Endodermal cell (in vitro differentiated cells): ENCODE measurements at regions not wholly inside any gene's neighbourhood (a gene's known extent, or its start where the extent isn't known, plus 50 kb on each side); places are given as distances from the start of the nearest gene placed in this dataset.
"Not testable (repeated sequence)": the region's sequence is repeated elsewhere in the genome, so short reads cannot be mapped to it uniquely, and the experiment has no call there.

Source experiments
- DNase-seq: peaks from one replicate; pipeline ENCODE4 v3.0.0-alpha.2; 2017
- H3K27ac ChIP-seq: 2 replicates; pipeline ENCODE4 v1.5.1; 2013; ENCODE audit warnings: mild to moderate bottlenecking, low read depth, low read length, moderate library complexity
- H3K27me3 ChIP-seq: 2 replicates; pipeline ENCODE4 v1.6.1; 2013; ENCODE audit warnings: mild to moderate bottlenecking, low read length, moderate library complexity; ENCODE audit not compliant: insufficient read depth, control insufficient read depth, poor library complexity, severe bottlenecking
- H3K36me3 ChIP-seq: 2 replicates; pipeline ENCODE4 v1.7.0; 2013; ENCODE audit warnings: mild to moderate bottlenecking, low read length, moderate library complexity; ENCODE audit not compliant: control insufficient read depth, insufficient read depth
- H3K4me1 ChIP-seq: one replicate; pipeline ENCODE4 v1.7.0; 2013; ENCODE audit warnings: low read length; ENCODE audit not compliant: control insufficient read depth, insufficient read depth
- H3K4me3 ChIP-seq: 2 replicates; pipeline ENCODE4 v1.5.1; 2013; ENCODE audit warnings: mild to moderate bottlenecking, low read length, moderate library complexity
- H3K9ac ChIP-seq: 2 replicates; pipeline ENCODE4 v1.6.1; 2013; ENCODE audit warnings: mild to moderate bottlenecking, low read length, moderate library complexity; ENCODE audit not compliant: poor library complexity, severe bottlenecking; ENCODE audit errors: extremely low read depth
- H3K9me3 ChIP-seq: 2 replicates; pipeline ENCODE4 v1.6.1; 2013; ENCODE audit warnings: mild to moderate bottlenecking, low read length, moderate library complexity; ENCODE audit not compliant: control insufficient read depth
- H3K27ac Mint-ChIP-seq: 2 replicates; pipeline ENCODE4 v1.8.0; 2020; ENCODE audit warnings: mixed read lengths
- H3K27me3 Mint-ChIP-seq: 2 replicates; pipeline ENCODE4 v1.8.0; 2021; ENCODE audit warnings: mild to moderate bottlenecking, mixed read lengths; ENCODE audit not compliant: insufficient read depth
- H3K36me3 Mint-ChIP-seq: 2 replicates; pipeline ENCODE4 v1.8.0; 2020; ENCODE audit warnings: low read depth, mixed read lengths
- H3K4me1 Mint-ChIP-seq: 2 replicates; pipeline ENCODE4 v1.8.0; 2020; ENCODE audit warnings: mixed read lengths
- H3K4me3 Mint-ChIP-seq: 2 replicates; pipeline ENCODE4 v1.8.0; 2020; ENCODE audit warnings: mild to moderate bottlenecking, moderate library complexity, mixed read lengths
- H3K9me3 Mint-ChIP-seq: 2 replicates; pipeline ENCODE4 v1.8.0; 2020; ENCODE audit warnings: mild to moderate bottlenecking, mixed read lengths
- WGBS, 2 experiments: methylation state at CpG; one replicate each; pipeline versions ENCODE4 v1.1.5 to v1.1.7; 2013; ENCODE audit warnings: missing lambda C conversion rate in 2 of 2, mixed read lengths in 1 of 2; ENCODE audit not compliant: insufficient coverage in 1 of 2, insufficient read length in 1 of 2; 5-methylcytosine and 5-hydroxymethylcytosine counted together
- TF ChIP-seq, protein P1 (sequence below): fragments of 200-600 bp; sonication (generic); conservative IDR thresholded peaks from 2 replicates; pipeline ENCODE4 v1.5.0; 2021; ENCODE audit warnings: antibody characterized with exemption, mild to moderate bottlenecking

DNA sequence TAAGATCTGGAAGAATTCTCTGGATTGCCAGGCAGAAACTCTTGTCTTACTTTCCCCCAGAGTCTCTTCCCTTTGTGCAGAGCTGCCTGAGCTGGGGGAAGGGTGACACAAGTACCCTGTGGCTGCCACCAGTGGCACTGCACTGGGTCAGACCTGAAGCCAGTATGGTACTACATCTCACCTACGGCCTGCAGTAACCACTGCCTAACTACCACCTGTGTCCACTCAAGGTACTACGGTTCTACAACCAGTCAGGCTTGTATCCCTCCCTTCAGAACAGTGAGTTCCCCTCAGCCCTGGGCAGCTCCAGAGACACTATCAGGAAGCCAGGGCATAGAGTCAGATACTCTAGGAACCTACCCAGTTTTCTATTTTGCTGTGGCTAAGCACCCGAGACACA, 212.0 kb upstream of the POU5F2 start:
- Mint-ChIP-seq H3K36me3 (peaks cover 3% of the 10 kb centered on the region), H3K9me3 (no peaks in the 10 kb centered on the region), H3K27me3 (no peaks in the 10 kb centered on the region), H3K27ac (no peak overlapping the region), H3K4me1 (peaks cover 15% of the 10 kb centered on the region), H3K4me3 (no peak overlapping the region)
- no peak overlapping the region for H3K4me3 ChIP-seq
- H3K27ac ChIP-seq: no peak overlapping the region
- no peaks in the 10 kb centered on the region for H3K4me1 ChIP-seq
- no peaks in the 10 kb centered on the region for H3K27me3 ChIP-seq
- H3K9me3 ChIP-seq: no peaks in the 10 kb centered on the region
- no peak overlapping the region for H3K9ac ChIP-seq
- WGBS, 2 experiments: 93 to 100% methylated on average over 1 to 3 of the region's 3 CpGs
- TF ChIP-seq, protein P1, sequence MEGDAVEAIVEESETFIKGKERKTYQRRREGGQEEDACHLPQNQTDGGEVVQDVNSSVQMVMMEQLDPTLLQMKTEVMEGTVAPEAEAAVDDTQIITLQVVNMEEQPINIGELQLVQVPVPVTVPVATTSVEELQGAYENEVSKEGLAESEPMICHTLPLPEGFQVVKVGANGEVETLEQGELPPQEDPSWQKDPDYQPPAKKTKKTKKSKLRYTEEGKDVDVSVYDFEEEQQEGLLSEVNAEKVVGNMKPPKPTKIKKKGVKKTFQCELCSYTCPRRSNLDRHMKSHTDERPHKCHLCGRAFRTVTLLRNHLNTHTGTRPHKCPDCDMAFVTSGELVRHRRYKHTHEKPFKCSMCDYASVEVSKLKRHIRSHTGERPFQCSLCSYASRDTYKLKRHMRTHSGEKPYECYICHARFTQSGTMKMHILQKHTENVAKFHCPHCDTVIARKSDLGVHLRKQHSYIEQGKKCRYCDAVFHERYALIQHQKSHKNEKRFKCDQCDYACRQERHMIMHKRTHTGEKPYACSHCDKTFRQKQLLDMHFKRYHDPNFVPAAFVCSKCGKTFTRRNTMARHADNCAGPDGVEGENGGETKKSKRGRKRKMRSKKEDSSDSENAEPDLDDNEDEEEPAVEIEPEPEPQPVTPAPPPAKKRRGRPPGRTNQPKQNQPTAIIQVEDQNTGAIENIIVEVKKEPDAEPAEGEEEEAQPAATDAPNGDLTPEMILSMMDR: peak; percentile 41
- DNase-seq: no peak
- no peaks in the 10 kb centered on the region for H3K36me3 ChIP-seq

DNA sequence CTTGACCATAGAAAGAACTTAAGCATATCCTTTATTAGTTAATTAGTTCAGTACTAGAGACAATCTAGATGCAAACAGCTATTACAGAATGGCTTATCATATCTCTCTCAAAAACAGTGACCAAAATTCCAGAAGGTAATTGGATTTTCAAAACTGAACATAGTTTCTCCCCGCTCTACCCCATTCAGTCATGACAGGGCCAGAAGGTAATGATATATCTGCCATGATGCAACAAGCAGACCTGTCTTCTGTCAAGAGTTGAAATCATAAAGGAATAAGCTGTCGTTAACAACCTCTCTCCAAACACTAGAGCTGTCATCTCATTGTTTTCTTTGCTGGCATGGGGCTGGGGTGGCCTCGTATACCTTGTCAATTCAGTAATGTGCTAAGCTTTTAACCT, 200.5 kb upstream of the POU5F2 start:
- H3K27ac ChIP-seq: no peak overlapping the region
- H3K27me3 Mint-ChIP-seq: no peaks in the 10 kb centered on the region
- no peaks in the 10 kb centered on the region for H3K36me3 Mint-ChIP-seq
- no peak overlapping the region for H3K27ac Mint-ChIP-seq
- WGBS, 2 experiments: 61 to 62% methylated on average over 2 to 3 of the region's 3 CpGs
- peaks cover 4% of the 10 kb centered on the region for H3K4me1 Mint-ChIP-seq
- H3K4me3 ChIP-seq: no peak overlapping the region
- H3K9ac ChIP-seq: no peak overlapping the region
- TF ChIP-seq, protein P1: no peak
- H3K27me3 ChIP-seq: no peaks in the 10 kb centered on the region
- no peaks in the 10 kb centered on the region for H3K36me3 ChIP-seq
- no peak overlapping the region for H3K4me3 Mint-ChIP-seq
- H3K9me3 Mint-ChIP-seq: no peaks in the 10 kb centered on the region
- H3K4me1 ChIP-seq: no peaks in the 10 kb centered on the region
- no peak for DNase-seq
- no peaks in the 10 kb centered on the region for H3K9me3 ChIP-seq

DNA sequence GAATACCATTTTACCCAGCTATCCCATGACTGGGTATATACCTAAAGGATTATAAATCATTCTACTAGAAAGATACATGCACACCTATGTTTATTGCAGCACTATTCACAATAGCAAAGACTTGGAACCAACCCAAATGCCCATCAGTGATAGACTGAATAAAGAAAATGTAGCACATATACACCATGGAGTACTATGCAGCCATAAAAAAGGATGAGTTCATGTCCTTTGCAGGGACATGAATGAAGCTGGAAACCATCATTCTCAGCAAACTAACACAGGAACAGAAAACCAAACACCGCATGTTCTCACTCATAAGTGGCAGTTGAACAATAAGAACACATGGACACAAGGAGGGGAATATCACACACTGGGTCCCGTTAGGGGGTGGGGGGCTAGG, 191.9 kb upstream of the POU5F2 start:
- H3K27me3 ChIP-seq, H3K4me3 Mint-ChIP-seq, H3K4me1 Mint-ChIP-seq, H3K36me3 ChIP-seq, H3K9me3 ChIP-seq, DNase-seq, H3K4me1 ChIP-seq, H3K36me3 Mint-ChIP-seq, H3K27ac Mint-ChIP-seq, H3K9me3 Mint-ChIP-seq, H3K4me3 ChIP-seq, H3K27ac ChIP-seq, H3K27me3 Mint-ChIP-seq, H3K9ac ChIP-seq: not testable (repeated sequence)
- 88% methylated on average over 1 of the region's 2 CpGs; no CpG with 5 or more reads in 1 of the 2 experiments for WGBS, 2 experiments

DNA sequence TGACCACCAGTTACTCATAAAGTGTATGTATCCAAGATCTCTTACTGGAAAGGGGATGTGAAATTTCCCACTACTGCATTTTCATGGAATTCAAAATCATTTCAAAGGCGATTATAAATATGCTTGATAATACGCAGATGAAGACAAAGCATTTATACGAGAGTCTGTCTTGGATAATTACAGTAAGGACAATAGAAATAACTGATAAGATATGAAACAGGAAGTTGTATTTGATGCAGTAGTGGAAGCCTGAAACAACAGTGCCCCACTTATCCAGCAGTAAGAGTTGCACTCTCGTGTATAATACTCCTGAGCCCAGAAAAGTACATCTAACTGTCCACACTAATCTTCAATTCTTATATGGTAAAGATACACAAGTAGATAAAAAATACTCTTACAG, 188.7 kb upstream of the POU5F2 start:
- Histone ChIP-seq H3K9me3 (no peaks in the 10 kb centered on the region), H3K9ac (no peak overlapping the region), H3K4me3 (no peak overlapping the region), H3K4me1 (no peaks in the 10 kb centered on the region), H3K27me3 (no peaks in the 10 kb centered on the region), H3K27ac (no peak overlapping the region), H3K36me3 (no peaks in the 10 kb centered on the region)
- peaks cover 2% of the 10 kb centered on the region for H3K36me3 Mint-ChIP-seq
- TF ChIP-seq, protein P1: no peak
- H3K4me1 Mint-ChIP-seq: peaks cover 6% of the 10 kb centered on the region
- no peak overlapping the region for H3K27ac Mint-ChIP-seq
- peaks cover 5% of the 10 kb centered on the region for H3K9me3 Mint-ChIP-seq
- H3K27me3 Mint-ChIP-seq: no peaks in the 10 kb centered on the region
- DNase-seq: no peak
- no peak overlapping the region for H3K4me3 Mint-ChIP-seq
- 95 to 100% methylated on average over 3 to 4 of the region's 4 CpGs for WGBS, 2 experiments
